ENCODE measurements at regions not wholly inside any gene's neighbourhood (a gene's known extent, or its start where the extent isn't known, plus 50 kb on each side); places are given as distances from the start of the nearest gene placed in this dataset.

DNA sequence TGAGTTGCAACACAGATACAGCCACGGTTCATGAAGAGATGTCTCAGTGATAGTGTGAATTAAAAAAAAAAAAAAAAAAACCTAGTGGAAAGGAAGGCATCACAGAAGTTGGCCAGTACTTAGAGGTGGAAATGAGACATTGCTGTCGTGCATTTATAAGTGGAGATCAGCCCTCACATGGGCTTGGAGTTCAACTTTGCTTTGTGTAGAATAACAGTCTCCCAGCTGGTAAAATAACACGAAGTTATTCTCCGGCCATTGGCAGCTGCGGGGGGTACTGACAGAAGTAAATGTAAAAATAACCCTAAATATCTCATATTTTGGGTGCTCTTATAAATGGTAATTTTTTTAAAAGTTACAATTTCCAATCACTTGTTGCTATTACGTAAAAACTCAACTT lies 98.8 kb upstream of the TMEM18 start:
- in situ Hi-C loops (cut with MboI; ENCODE audit: low sequenced_read_pairs, unreplicated experiment), result no loop called here
- TF ChIP-seq, protein P1, sequence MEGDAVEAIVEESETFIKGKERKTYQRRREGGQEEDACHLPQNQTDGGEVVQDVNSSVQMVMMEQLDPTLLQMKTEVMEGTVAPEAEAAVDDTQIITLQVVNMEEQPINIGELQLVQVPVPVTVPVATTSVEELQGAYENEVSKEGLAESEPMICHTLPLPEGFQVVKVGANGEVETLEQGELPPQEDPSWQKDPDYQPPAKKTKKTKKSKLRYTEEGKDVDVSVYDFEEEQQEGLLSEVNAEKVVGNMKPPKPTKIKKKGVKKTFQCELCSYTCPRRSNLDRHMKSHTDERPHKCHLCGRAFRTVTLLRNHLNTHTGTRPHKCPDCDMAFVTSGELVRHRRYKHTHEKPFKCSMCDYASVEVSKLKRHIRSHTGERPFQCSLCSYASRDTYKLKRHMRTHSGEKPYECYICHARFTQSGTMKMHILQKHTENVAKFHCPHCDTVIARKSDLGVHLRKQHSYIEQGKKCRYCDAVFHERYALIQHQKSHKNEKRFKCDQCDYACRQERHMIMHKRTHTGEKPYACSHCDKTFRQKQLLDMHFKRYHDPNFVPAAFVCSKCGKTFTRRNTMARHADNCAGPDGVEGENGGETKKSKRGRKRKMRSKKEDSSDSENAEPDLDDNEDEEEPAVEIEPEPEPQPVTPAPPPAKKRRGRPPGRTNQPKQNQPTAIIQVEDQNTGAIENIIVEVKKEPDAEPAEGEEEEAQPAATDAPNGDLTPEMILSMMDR (IDR thresholded peaks at IDR 0.05; ENCODE audit: borderline replicate concordance, control extremely low read depth, extremely low read depth, insufficient read depth, missing control alignments), result no peak
- DNase-seq (ENCODE audit: low spot score), result no peak

DNA sequence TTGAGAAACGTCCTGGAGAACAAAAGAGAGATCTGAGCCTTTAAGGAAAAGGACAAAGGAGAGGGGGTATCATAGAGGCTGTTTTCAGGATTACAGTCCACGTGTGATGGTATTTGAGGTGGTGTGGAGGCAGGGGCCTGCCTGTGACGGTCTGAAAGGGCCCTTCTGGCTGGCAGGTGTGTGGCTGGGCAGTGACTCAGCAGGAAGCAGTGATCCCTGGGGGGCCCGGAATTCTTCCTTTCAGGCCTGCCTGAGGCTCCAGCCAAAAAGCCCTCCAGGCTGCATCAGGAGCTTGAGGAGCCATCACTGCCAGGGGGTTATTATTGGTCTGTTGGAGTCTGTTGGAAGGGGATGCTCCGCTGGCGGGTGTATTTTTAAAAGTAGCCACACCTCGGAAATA lies 97.2 kb upstream of the TMEM18 start:
- TF ChIP-seq, protein P1 (IDR thresholded peaks at IDR 0.05; ENCODE audit: borderline replicate concordance, control extremely low read depth, extremely low read depth, insufficient read depth, missing control alignments), result no peak
- DNase-seq (ENCODE audit: low spot score), result no peak
- in situ Hi-C loops (cut with MboI; ENCODE audit: low sequenced_read_pairs, unreplicated experiment), result no loop called here

DNA sequence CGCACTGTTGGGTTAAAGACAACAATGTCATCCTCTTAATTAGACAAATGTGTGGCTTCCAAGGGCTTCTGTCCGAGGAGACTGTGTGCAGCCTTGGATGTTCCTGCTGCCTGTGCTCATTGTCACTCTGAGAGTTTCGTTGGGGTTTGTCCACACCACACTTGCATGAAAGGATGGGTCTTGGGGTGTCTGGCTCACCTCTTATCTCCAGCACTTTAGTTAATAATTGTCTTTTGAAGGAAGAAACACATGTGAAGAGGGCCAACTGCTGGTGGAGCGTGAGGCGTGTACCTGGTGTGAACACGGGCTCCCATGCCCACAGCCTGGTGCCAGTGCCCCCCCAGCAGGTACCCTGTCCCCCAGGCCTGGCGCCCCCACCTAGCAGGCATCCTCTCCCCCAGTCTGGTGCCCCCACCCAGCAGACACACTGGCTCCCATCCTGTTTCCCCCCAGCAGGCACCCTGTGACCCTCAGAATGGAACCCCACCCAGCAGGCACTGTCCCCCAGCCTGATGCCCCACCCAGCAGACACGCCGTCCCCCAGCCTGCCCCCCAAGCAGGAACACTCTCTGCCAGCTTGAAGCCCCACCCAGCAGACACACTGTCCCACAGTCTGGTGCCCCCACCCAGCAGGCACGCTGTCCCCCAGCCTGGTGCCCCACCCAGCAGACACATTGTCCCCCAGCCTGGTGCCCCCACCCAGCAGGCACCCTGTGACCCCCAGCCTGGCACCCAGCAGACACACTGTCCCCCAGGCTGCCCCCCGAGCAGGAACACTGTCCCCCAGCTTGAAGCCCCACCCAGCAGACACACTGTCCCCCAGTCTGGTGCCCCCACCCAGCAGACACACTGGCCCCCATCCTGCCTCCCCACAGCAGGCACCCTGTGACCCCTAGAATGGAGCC lies 96.3 kb upstream of the TMEM18 start:
- in situ Hi-C loops (cut with MboI; ENCODE audit: low sequenced_read_pairs, unreplicated experiment), result no loop called here
- TF ChIP-seq, protein P1 (IDR thresholded peaks at IDR 0.05; ENCODE audit: borderline replicate concordance, control extremely low read depth, extremely low read depth, insufficient read depth, missing control alignments), result no peak

DNA sequence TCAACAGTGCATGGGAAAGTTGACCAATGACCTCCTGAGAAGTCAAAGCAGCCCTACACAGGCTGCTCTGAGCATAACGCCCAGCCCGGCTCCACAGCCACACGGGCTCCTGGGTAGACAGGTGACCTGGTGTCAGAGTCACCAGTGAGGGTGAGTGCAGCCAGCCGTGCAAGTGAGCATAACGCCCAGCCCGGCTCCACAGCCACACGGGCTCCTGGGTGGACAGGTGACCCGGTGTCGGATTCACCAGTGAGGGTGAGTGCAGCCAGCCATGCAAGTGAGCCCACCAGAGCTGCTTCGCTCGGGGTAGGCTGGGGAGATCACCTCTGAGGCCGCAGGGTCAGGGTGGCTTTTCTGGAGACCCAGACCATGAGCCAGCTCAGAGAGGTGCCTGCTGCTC lies 94.3 kb upstream of the TMEM18 start:
- no peak for DNase-seq (ENCODE audit: low spot score)
- TF ChIP-seq, protein P1 (IDR thresholded peaks at IDR 0.05; ENCODE audit: borderline replicate concordance, control extremely low read depth, extremely low read depth, insufficient read depth, missing control alignments), result no peak
- in situ Hi-C loops (cut with MboI; ENCODE audit: low sequenced_read_pairs, unreplicated experiment), result no loop called here

More for the DNA sequence above, 96.3 kb upstream of the TMEM18 start:
- no peak for DNase-seq (ENCODE audit: low spot score)

DNA sequence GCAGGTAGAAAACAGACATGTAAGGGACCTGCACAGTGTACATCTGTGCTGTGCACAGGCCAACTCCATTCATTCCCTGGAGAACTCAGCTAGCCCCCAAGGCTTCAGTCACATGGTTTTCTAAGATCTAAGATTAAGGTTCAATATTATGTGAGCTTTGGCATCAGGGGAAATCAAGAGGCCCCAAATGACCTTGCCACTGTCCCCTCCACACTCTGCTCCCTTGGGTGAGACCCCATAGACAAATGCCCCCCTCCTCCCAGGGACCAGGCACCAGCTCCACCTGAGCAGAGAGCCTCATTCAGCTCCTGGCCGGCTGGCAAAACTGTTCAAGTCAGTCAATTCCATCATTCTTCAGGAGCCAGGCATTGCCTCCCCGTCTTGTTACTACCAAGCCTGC lies 93.6 kb upstream of the TMEM18 start:
- in situ Hi-C loops (cut with MboI; ENCODE audit: low sequenced_read_pairs, unreplicated experiment), result no loop called here
- TF ChIP-seq, protein P1 (IDR thresholded peaks at IDR 0.05; ENCODE audit: borderline replicate concordance, control extremely low read depth, extremely low read depth, insufficient read depth, missing control alignments), result no peak
- no peak for DNase-seq (ENCODE audit: low spot score)

DNA sequence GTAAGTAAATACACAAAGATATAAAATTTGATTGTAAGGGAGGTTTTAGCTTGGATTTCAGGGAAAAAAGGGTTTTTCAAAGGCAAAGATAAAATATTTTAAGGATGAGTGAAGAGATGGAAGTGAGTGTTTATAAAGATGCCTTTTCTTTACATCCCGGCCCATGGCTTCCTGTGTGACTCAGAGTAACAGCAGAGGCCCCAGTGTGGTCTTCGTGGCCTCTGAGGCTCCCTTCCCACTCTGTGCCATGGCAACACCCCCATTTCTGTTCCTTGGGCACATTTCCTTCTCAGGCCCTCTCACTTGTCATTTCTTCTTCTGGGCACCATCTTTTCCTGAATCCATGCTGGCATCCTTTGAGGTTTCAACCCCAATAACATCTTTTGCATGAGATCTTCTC lies 92.6 kb upstream of the TMEM18 start:
- in situ Hi-C loops (cut with MboI; ENCODE audit: low sequenced_read_pairs, unreplicated experiment), result no loop called here
- no peak for DNase-seq (ENCODE audit: low spot score)
- TF ChIP-seq, protein P1 (IDR thresholded peaks at IDR 0.05; ENCODE audit: borderline replicate concordance, control extremely low read depth, extremely low read depth, insufficient read depth, missing control alignments), result no peak
